Occipital lobe (tissue), 1 donor: ENCODE measurements at regions not wholly inside any gene's neighbourhood (a gene's known extent, or its start where the extent isn't known, plus 50 kb on each side); places are given as distances from the start of the nearest gene placed in this dataset.
"Not testable (repeated sequence)": the region's sequence is repeated elsewhere in the genome, so short reads cannot be mapped to it uniquely, and the experiment has no call there.

ENCODE experiments used
- DNase-seq: peaks from one replicate; lab custom pipeline; 2025; lab: John Stamatoyannopoulos, UW

- no peak for DNase-seq
These were observed 313.6 kb upstream of the RASGEF1B start for GRCh38 chr4:81785338-81785737.

GRCh38 chr4:81783558-81783957 is 311.9 kb upstream of the RASGEF1B start:
- no peak for DNase-seq

GRCh38 chr4:81781799-81782198 is 310.1 kb upstream of the RASGEF1B start:
- no peak for DNase-seq

- DNase-seq, result not testable (repeated sequence)
These were observed 306.0 kb upstream of the RASGEF1B start for GRCh38 chr4:81777718-81778117.

GRCh38 chr4:81776794-81777193 is 305.1 kb upstream of the RASGEF1B start:
- DNase-seq, result no peak

- no peak for DNase-seq
These were observed 301.9 kb upstream of the RASGEF1B start for GRCh38 chr4:81773557-81773956.

GRCh38 chr4:81771721-81772120 is 300.0 kb upstream of the RASGEF1B start:
- DNase-seq, result no peak

- no peak for DNase-seq
These were observed 297.5 kb upstream of the RASGEF1B start for GRCh38 chr4:81769244-81769643.

GRCh38 chr4:81758574-81759264 is 287.0 kb upstream of the RASGEF1B start:
- DNase-seq, result no peak

GRCh38 chr4:81757691-81758090 is 286.0 kb upstream of the RASGEF1B start:
- no peak for DNase-seq

- no peak for DNase-seq
These were observed 285.3 kb upstream of the RASGEF1B start for GRCh38 chr4:81756973-81757372.

GRCh38 chr4:81756042-81756441 is 284.3 kb upstream of the RASGEF1B start:
- DNase-seq, result no peak

- no peak for DNase-seq
These were observed 282.5 kb upstream of the RASGEF1B start for GRCh38 chr4:81754169-81754568.

GRCh38 chr4:81751531-81752289 is 280.0 kb upstream of the RASGEF1B start:
- no peak for DNase-seq

GRCh38 chr4:81747242-81747930 is 275.7 kb upstream of the RASGEF1B start:
- no peak for DNase-seq

- no peak for DNase-seq
These were observed 275.1 kb upstream of the RASGEF1B start for GRCh38 chr4:81746773-81747172.

- DNase-seq, result no peak
These were observed 274.4 kb upstream of the RASGEF1B start for GRCh38 chr4:81746071-81746470.

- DNase-seq, result no peak
These were observed 273.3 kb upstream of the RASGEF1B start for GRCh38 chr4:81745050-81745449.

GRCh38 chr4:81743731-81744435 is 272.2 kb upstream of the RASGEF1B start:
- no peak for DNase-seq

- DNase-seq, result no peak
These were observed 268.8 kb upstream of the RASGEF1B start for GRCh38 chr4:81740487-81740886.

- no peak for DNase-seq
These were observed 267.2 kb upstream of the RASGEF1B start for GRCh38 chr4:81738891-81739290.
